HL-60 (cell line): ENCODE measurements at regions not wholly inside any gene's neighbourhood (a gene's known extent, or its start where the extent isn't known, plus 50 kb on each side); places are given as distances from the start of the nearest gene placed in this dataset.

ENCODE experiments used
- DNase-seq, 2 experiments: peaks; one replicate each; pipeline ENCODE4 v3.0.0-alpha.2; 2010 to 2020; ENCODE audit warnings: low read depth in 1 of 2, low spot score in 1 of 2
- H3K27ac ChIP-seq: fragments of 250-450 bp; sonication (Bioruptor Pico); replicated peaks from 2 replicates; pipeline ENCODE4 v1.5.1; 2020; ENCODE audit warnings: mild to moderate bottlenecking, moderate library complexity
- H3K27me3 ChIP-seq: fragments of 250-450 bp; sonication (Bioruptor Pico); 2 replicates; pipeline ENCODE4 v1.5.1; 2021; ENCODE audit warnings: mild to moderate bottlenecking, moderate library complexity; ENCODE audit not compliant: insufficient read depth, poor library complexity, severe bottlenecking
- H3K4me3 ChIP-seq: replicated peaks from 2 replicates; pipeline ENCODE4 v1.5.1; 2011; ENCODE audit warnings: mild to moderate bottlenecking, control low read depth, low read length; ENCODE audit not compliant: insufficient read depth
- CTCF ChIP-seq: IDR thresholded peaks from one replicate; pipeline ENCODE4 v1.5.1; 2011; ENCODE audit warnings: low read length, control low read depth, inconsistent platforms; ENCODE audit not compliant: insufficient read depth
- GABPA ChIP-seq: IDR thresholded peaks from 2 replicates; pipeline ENCODE4 v1.6.1; 2012; ENCODE audit warnings: low read depth
- POLR2AphosphoS5 ChIP-seq: IDR thresholded peaks from 2 replicates; pipeline ENCODE4 v1.6.1; 2012; ENCODE audit warnings: low read depth
- REST ChIP-seq: IDR thresholded peaks from 2 replicates; pipeline ENCODE4 v1.6.1; 2012; ENCODE audit warnings: low read depth; ENCODE audit not compliant: insufficient replicate concordance
- SPI1 ChIP-seq: IDR thresholded peaks from 2 replicates; pipeline ENCODE4 v1.6.1; 2012; ENCODE audit warnings: low read depth, mild to moderate bottlenecking, borderline replicate concordance

- no peak overlapping the region for H3K4me3 ChIP-seq
- TF ChIP-seq GABPA (no peak), SPI1 (no peak), POLR2AphosphoS5 (no peak), CTCF (no peak), REST (no peak)
- no peak overlapping the region for H3K27ac ChIP-seq
- DNase-seq: no peak
- no peaks in the 10 kb centered on the region for H3K27me3 ChIP-seq
Measured at GRCh38 chr11:122341477-122341876, 225.5 kb upstream of the BLID start.

- no peak for DNase-seq
- H3K27ac ChIP-seq: no peak overlapping the region
Measured at GRCh38 chr11:122340607-122341290, 224.7 kb upstream of the BLID start.

More at GRCh38 chr11:122340607-122341290, 224.7 kb upstream of the BLID start:
- H3K27me3 ChIP-seq: no peaks in the 10 kb centered on the region
- no peak overlapping the region for H3K4me3 ChIP-seq
- no peak for TF ChIP-seq CTCF
- TF ChIP-seq SPI1: no peak
- TF ChIP-seq REST: no peak
- no peak for TF ChIP-seq POLR2AphosphoS5
- no peak for TF ChIP-seq GABPA
